HG03045 (cell line): ENCODE measurements at regions not wholly inside any gene's neighbourhood (a gene's known extent, or its start where the extent isn't known, plus 50 kb on each side); places are given as distances from the start of the nearest gene placed in this dataset.

Experiments
- ATAC-seq: cut with Tn5 transposase; IDR thresholded peaks from one replicate; pipeline ENCODE4 v1.9.1; 2021; ENCODE audit warnings: mild to moderate bottlenecking, moderate library complexity; ENCODE audit not compliant: unreplicated experiment

- no peak for ATAC-seq
Measured at GRCh38 chr3:111311126-111311525, 230.9 kb upstream of the CD96 start.

DNA sequence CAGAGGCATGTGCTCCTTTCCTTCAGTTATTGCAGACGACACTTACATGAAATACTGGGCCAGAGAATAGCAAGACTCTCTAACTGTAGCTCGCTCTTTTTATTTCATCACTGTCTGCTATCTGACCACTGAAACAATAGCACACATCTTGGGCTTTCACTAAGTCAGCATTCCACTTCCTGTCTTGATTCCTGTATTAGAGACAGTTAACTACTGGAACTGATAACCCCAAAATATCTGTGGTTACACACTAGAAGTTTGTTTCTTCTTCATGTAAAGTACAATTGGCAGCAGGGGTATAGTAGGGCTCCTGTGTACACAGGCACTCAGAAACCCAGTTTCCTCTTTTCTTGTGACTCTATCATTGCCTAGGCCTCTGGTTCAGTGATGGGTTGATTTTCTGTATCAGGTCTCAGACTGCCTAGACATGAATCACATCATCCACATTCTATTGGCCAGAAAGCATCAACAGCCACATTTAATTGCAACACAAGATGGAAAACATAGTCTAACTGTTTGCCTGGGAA is 230.2 kb upstream of the CD96 start:
- ATAC-seq, result peak; percentile 86

DNA sequence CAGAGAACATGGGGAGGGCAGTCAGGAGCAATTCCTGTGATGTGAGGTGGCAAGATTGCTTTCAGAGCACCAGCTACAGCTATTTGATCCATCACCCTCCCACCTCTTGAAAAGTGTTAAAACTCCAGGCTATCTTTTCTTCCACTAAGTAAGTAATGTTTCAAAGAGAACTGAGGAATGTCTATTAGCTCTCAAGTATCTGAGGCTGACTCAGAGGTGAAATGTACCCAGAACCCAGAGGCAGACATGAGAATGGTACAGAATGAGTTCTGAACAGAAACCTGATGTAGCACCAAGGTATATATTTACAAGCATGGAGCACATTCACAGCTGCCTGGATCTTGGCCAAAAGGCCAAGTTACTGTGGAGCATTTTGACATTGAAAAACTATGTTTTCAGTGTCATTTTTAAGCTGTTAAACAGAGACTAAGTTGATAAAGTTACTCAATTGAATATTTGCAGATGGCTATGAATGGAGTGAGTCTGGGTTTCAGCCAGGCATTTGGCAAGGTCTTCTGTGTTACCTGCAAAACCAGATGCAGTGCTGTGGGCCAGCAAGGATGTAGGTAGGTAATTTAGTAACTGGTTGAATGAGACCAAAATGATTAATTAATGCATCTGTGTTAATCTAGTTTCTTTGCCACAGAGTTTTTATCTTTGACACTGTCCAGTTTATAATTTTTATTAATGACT is 227.7 kb upstream of the CD96 start:
- no peak for ATAC-seq

DNA sequence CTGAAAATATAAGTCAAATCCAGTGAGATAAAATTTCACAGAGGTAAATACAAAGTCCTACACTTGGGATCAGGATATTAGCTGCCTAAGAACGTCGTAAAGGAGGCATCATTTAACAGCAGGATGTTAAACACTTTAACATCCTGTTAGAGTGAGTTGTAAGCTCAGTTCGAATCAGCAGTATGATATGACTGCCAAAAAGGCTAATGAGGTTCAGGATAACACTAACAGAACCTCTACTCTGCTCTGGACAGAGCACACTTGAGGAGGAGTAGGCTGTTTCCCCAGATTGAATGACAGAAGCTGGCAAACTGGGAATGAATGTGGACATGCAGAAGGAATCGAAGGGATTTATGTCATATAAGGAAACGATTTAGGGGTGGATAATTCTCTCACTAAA is 227.1 kb upstream of the CD96 start:
- ATAC-seq, result no peak

- no peak for ATAC-seq
Measured at GRCh38 chr3:111315930-111316587, 225.9 kb upstream of the CD96 start.

- no peak for ATAC-seq
Measured at GRCh38 chr3:111318289-111318688, 223.7 kb upstream of the CD96 start.

- ATAC-seq, result no peak
Measured at GRCh38 chr3:111319598-111319997, 222.4 kb upstream of the CD96 start.

GRCh38 chr3:111321786-111322185 is 220.2 kb upstream of the CD96 start:
- no peak for ATAC-seq

DNA sequence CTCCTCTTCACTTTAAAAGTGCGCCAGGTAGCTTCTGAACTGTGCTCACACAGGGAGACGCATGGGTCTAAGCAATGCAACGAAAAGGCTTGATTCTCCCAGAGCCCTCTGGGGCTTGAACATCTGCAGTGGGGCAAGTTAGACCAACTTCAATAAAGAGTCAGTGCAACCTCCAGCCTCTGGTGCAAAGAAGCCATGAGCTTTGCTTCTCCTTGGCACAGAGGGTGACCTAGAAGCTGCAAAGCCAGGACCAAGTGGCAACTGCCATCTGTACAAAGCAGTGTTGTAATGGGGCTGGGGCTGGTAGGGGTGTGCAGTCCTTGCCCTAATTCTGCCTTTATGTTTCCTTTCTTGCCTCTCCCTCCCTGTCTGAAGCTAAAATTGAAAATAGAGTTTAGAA is 219.0 kb upstream of the CD96 start:
- no peak for ATAC-seq

DNA sequence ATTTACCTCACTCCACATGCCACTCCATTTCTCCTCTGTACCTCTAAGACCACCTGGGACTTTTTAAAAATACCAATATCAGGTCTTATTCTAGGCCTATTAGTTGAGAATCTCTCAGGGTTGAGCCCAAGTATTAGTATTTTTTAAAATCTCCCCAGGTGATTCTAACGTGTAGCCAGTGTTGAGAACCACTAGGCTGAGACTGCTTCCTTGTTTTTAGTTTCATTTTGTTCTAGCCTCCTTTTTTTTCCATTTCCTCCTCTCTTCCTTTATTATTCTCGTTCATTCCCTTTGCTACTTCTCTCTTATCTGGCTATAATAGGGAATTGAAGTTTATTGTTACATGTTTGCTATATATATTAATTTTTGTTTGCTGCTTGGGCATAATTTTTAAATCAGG is 217.8 kb upstream of the CD96 start:
- no peak for ATAC-seq

DNA sequence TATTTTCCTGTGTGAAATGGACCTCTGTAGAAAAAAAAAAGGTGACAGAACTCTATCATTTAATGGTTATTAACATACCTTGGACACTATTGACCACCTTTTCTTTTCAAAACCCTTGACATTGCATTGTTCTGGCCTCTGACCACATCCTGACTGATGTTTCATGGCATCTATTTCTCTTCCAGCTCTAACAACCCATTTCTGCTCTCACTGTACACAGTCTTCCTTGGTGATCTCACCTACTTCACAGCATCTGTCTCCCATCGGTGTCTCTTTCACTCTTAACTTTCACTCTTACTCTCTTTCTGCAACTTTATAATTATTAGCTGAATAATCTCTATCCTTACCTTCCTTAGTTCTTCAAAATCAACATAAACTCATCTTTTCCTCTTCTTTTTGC is 217.4 kb upstream of the CD96 start:
- ATAC-seq, result no peak

DNA sequence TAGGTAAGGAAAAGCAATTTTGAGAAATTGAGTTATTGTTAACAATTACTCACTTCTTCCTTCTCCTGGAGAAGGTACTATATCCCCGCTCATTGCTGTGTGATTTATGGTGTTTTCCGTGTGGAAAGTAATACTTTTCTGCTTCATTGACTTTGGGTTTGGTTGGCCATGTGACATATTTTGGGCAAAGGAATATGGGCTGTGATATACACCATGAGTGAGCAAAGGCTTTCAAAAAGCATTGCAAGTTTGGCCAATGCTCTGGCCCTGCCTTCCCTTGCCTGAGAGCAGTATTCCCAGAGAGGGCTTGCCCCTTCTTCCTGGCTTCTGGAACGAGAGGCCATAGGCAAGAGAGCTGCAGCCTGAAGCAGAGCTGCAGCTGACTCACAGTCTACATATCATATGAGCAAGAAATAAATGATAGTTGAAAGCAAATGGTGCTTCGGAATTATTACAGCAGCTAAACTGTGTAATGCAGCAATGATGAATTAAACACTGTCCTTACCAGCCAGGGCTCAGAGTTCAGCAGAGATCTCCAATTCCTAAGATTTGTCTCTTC is 216.8 kb upstream of the CD96 start:
- ATAC-seq, result no peak

- ATAC-seq, result no peak
Measured at GRCh38 chr3:111326144-111326995, 215.6 kb upstream of the CD96 start.

GRCh38 chr3:111331306-111331705 is 210.7 kb upstream of the CD96 start:
- ATAC-seq, result no peak

DNA sequence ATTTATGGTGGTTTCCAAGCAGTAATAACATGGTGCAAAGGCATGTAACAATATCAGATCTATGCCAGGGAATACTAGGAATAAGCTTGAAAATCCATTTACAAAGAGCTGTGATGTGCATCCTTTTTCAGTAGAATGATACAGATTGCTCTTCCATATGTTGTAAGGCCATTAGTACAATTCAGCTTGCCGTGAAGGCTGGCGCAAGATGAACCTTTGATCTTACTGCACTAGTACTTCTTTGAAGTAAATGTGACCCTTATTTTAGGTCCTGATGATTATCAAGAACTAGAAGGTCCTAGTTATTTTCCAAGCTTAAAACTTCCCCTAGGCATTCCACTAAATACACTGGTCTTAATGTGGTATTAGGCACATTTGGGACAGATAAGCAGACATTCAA is 210.1 kb upstream of the CD96 start:
- ATAC-seq, result no peak

- no peak for ATAC-seq
Measured at GRCh38 chr3:111332488-111333080, 209.4 kb upstream of the CD96 start.

DNA sequence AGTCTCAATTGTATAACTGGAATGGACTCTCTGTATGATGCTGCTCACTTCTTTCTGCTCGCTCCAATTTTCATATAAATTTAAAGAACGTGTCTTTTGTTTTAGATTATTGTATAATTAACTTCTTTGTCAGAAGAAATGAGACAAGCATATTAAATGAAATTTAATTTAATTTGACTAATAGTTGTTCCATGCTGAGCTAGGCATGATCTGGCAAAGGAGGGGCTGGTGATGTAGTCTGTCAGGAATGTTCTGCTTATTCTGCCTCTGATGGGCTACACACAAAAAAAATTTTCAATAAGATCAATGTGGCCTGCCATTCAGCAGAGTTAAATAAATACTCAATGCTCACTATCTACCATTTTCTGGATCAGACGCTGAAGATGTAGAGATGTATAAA is 208.4 kb upstream of the CD96 start:
- no peak for ATAC-seq

DNA sequence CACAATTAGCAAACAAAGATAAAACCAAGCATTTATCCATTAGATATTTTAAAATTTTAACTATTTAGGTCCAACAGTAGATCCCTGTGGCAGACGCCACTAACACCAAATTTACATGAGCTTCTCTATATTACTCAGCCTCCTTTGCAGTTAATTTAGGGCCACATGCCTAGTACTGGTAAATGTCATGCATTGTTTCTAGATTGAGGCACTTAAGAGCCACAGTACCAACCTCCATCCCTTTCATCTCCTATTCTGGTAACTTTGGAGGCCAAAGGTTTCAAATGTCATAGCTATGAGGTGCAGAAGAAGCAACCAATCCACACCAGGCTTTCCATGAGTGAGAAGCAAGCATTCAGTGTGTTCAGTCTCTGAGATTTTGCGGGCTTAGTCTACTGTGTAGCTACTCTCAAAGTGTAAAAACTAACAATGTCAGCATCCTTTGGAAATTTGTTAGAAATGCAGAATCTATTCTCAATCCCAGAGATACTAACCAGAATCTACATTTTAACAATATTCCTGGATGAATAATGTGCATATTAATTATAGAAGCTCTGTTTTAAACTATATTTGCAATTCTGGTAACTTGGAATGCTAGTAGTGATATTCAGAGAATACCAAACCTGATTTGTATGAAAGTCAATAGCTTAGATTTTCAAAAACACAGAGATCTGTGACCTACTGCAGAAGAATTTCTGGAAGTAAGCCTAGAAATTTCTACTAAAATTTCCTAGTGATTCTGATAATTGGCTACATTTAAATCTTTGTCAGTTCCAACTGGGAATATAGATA is 206.3 kb upstream of the CD96 start:
- no peak for ATAC-seq

- ATAC-seq, result no peak
Measured at GRCh38 chr3:111336511-111336910, 205.5 kb upstream of the CD96 start.

DNA sequence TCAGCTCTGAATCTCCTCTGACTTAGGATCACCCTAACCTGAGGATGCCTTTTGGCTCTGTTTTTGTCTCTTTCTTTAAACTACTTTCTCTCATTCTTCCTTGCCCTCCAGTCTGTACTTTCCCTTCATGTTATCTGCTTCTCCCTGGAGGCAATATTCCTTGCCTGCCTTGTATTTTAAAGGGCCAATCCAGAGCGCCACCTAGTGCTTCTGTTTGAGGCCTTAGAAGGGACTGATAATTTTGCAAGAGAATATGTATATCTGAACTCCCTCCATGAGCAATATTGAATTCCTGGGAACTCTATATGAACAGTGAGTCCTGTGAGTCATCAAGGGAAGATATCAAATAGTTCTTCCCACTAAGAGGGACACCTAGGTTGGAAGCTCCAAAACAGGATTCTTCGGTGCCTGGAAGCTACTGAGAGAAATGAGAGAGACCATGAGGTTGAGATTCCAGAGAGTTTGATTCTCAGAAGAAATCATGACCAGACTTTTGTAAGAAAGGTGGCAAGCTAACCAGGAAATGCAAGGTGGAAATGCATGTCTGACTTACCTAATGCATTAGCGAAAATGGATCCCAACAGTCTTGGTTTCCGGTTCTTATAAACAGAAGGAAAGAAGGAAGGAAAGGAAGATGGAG is 203.8 kb upstream of the CD96 start:
- no peak for ATAC-seq
